ENCODE measurements at regions not wholly inside any gene's neighbourhood (a gene's known extent, or its start where the extent isn't known, plus 50 kb on each side); places are given as distances from the start of the nearest gene placed in this dataset.

GRCh38 chr1:83776913-83777757 is 221.8 kb downstream of the TTLL7 start:
- Histone ChIP-seq H3K27me3 (no peaks in the 10 kb centered on the region), H3K9me3 (no peaks in the 10 kb centered on the region), H3K27ac (no peak overlapping the region), H3K36me3 (no peaks in the 10 kb centered on the region), H3K4me1 (ENCODE audit: insufficient read depth) (no peaks in the 10 kb centered on the region), H3K4me3 (no peak overlapping the region)
- no peak for TF ChIP-seq CTCF (IDR thresholded peaks at IDR 0.05)
- TF ChIP-seq EP300 (IDR thresholded peaks at IDR 0.05) = no peak
- no peak for TF ChIP-seq POLR2A (IDR thresholded peaks at IDR 0.05)
- intact Hi-C loops (cut with DNase I) = no loop called here
- 86 to 94% (median 88%) methylated on average over 7 of the region's 7 CpGs for WGBS, 3 donors
- no peak for DNase-seq

- TF ChIP-seq CTCF (IDR thresholded peaks at IDR 0.05) = no peak
- no peak for TF ChIP-seq EP300 (IDR thresholded peaks at IDR 0.05)
- no peak for TF ChIP-seq POLR2A (IDR thresholded peaks at IDR 0.05)
- intact Hi-C loops (cut with DNase I) = no loop called here
- Histone ChIP-seq H3K4me1 (ENCODE audit: insufficient read depth) (no peaks in the 10 kb centered on the region), H3K9me3 (no peaks in the 10 kb centered on the region), H3K36me3 (no peaks in the 10 kb centered on the region), H3K27ac (no peak overlapping the region), H3K4me3 (no peak overlapping the region), H3K27me3 (no peaks in the 10 kb centered on the region)
- WGBS, 3 donors = 91 to 95% (median 94%) methylated on average over 1 of the region's 1 CpG
- no peak for DNase-seq
Measured at GRCh38 chr1:83775977-83776603, 222.8 kb downstream of the TTLL7 start.

GRCh38 chr1:83773059-83773458 is 225.9 kb downstream of the TTLL7 start:
- DNase-seq = no peak
- H3K36me3 ChIP-seq = no peaks in the 10 kb centered on the region
- TF ChIP-seq POLR2A (IDR thresholded peaks at IDR 0.05) = no peak
- TF ChIP-seq EP300 (IDR thresholded peaks at IDR 0.05) = no peak
- TF ChIP-seq CTCF (IDR thresholded peaks at IDR 0.05) = no peak
- H3K4me1 ChIP-seq (ENCODE audit: insufficient read depth) = no peaks in the 10 kb centered on the region
- no peak overlapping the region for H3K27ac ChIP-seq
- WGBS, 3 donors = 81 to 84% (median 83%) methylated on average over 4 of the region's 4 CpGs
- no peaks in the 10 kb centered on the region for H3K27me3 ChIP-seq
- no peaks in the 10 kb centered on the region for H3K9me3 ChIP-seq
- intact Hi-C loops (cut with DNase I) = no loop called here
- no peak overlapping the region for H3K4me3 ChIP-seq

- Histone ChIP-seq H3K9me3 (no peaks in the 10 kb centered on the region), H3K4me1 (ENCODE audit: insufficient read depth) (no peaks in the 10 kb centered on the region), H3K27ac (no peak overlapping the region), H3K4me3 (no peak overlapping the region), H3K27me3 (no peaks in the 10 kb centered on the region), H3K36me3 (no peaks in the 10 kb centered on the region)
- no peak for DNase-seq
- no peak for TF ChIP-seq CTCF (IDR thresholded peaks at IDR 0.05)
- TF ChIP-seq POLR2A (IDR thresholded peaks at IDR 0.05) = no peak
- TF ChIP-seq EP300 (IDR thresholded peaks at IDR 0.05) = no peak
- intact Hi-C loops (cut with DNase I) = no loop called here
Measured at GRCh38 chr1:83770319-83770661, 228.6 kb downstream of the TTLL7 start.
